ENCODE measurements at regions not wholly inside any gene's neighbourhood (a gene's known extent, or its start where the extent isn't known, plus 50 kb on each side); places are given as distances from the start of the nearest gene placed in this dataset.
"Not testable (repeated sequence)": the region's sequence is repeated elsewhere in the genome, so short reads cannot be mapped to it uniquely, and the experiment has no call there.

GRCh38 chr16:85278839-85279238, 166.6 kb upstream of the CIBAR2 start:
- DNase-seq = no peak

GRCh38 chr16:85279402-85279801, 167.1 kb upstream of the CIBAR2 start:
- no peak for DNase-seq

GRCh38 chr16:85279825-85280545, 167.7 kb upstream of the CIBAR2 start:
- DNase-seq = no peak

- no peak for DNase-seq
Observed at GRCh38 chr16:85281181-85281580, 168.9 kb upstream of the CIBAR2 start.

- DNase-seq = no peak
Observed at GRCh38 chr16:85282842-85283241, 170.6 kb upstream of the CIBAR2 start.

- DNase-seq = no peak
Observed at GRCh38 chr16:85283305-85284050, 171.2 kb upstream of the CIBAR2 start.

GRCh38 chr16:85284141-85284817, 172.0 kb upstream of the CIBAR2 start:
- DNase-seq = no peak

GRCh38 chr16:85285681-85286065, 173.4 kb upstream of the CIBAR2 start:
- no peak for DNase-seq

GRCh38 chr16:85286066-85286831, 174.0 kb upstream of the CIBAR2 start:
- no peak for DNase-seq

- DNase-seq = no peak
Observed at GRCh38 chr16:85286951-85287814, 174.9 kb upstream of the CIBAR2 start.

GRCh38 chr16:85287815-85288109, 175.5 kb upstream of the CIBAR2 start:
- not testable (repeated sequence) for DNase-seq

GRCh38 chr16:85288341-85288868, 176.1 kb upstream of the CIBAR2 start:
- DNase-seq = no peak

- no peak for DNase-seq
Observed at GRCh38 chr16:85288869-85289660, 176.8 kb upstream of the CIBAR2 start.

- DNase-seq = no peak
Observed at GRCh38 chr16:85289760-85290625, 177.7 kb upstream of the CIBAR2 start.

- no peak for DNase-seq
Observed at GRCh38 chr16:85290626-85291301, 178.5 kb upstream of the CIBAR2 start.

GRCh38 chr16:85291302-85292148, 179.3 kb upstream of the CIBAR2 start:
- no peak for DNase-seq

- DNase-seq = no peak
Observed at GRCh38 chr16:85293458-85293857, 181.2 kb upstream of the CIBAR2 start.

GRCh38 chr16:85293904-85294642, 181.8 kb upstream of the CIBAR2 start:
- no peak for DNase-seq
